ENCODE measurements at regions not wholly inside any gene's neighbourhood (a gene's known extent, or its start where the extent isn't known, plus 50 kb on each side); places are given as distances from the start of the nearest gene placed in this dataset.

- peak; percentile 72 for DNase-seq (ENCODE audit: low spot score)
Measured at GRCh38 chr2:57881998-57882888, 164.4 kb upstream of the VRK2 start.

DNA sequence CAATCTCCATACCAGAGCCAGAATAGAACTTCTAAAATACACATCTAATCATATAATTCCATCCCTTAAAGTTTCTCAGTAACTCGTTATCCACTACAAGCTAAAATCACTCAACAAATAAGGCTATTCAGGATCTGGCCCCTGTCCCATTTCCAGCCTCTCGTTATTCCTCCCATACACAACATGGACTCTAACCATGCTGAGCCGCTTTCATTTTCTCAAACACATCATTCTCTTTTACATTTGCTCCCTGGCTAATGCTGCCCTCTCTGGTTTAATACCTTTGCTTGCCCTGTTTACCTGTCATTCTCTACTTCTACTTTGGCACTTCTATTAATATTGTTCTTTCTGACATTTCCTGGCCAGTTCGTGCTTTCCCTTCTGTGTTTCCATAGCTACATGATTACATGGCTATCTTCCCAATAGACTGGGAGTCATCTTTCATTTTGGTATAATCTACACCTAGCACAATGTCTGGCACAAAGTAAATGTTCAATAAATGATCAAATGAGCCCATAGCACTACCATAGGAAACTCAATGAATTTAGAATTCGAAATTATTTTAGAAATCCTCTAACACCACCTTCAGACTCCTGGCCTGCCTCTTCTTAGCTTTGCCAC lies 163.6 kb upstream of the VRK2 start:
- peak; percentile 81 for DNase-seq (ENCODE audit: low spot score)

DNA sequence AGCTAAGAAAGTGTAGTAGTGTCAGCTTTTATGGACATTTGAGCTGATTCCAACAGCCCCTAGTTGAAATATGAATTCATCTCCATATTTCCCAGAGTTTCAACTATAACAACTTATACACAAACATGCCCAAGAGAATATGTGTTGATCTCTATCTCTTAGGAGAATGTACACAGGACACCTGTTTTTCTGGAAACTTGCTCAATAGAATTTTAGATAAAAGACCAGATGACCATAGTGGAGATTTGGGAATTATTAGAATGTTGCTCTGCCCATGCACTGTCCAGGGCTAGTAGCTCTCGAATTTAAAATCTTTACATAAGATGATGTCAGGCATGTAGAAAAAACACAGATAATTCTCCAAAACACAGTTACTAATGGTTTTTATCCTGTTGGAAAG lies 162.3 kb upstream of the VRK2 start:
- no peak for DNase-seq (ENCODE audit: low spot score)

GRCh38 chr2:57885742-57886141 lies 160.9 kb upstream of the VRK2 start:
- peak; percentile 60 for DNase-seq (ENCODE audit: low spot score)

GRCh38 chr2:57886161-57886786 lies 160.3 kb upstream of the VRK2 start:
- peak; percentile 70 for DNase-seq (ENCODE audit: low spot score)

DNA sequence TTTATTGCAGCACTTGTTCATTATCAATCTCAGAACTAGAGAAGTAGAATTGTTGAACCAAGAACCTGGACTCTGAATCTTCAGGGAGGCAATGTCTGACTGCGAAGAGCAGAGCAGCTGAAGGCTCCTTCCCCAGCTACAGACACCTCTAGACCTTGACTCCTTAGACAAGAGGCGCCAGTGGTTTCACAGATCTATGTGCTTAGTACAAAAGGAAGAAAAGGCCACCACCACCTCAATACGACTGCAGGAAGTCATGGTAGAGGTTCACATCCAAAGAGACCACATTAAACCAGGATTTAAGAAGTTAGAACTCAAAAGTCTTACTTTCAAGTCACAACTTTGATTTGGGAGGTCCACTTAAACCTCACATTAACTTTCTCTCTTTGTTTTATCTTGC lies 158.1 kb upstream of the VRK2 start:
- no peak for DNase-seq (ENCODE audit: low spot score)

GRCh38 chr2:57890464-57890863 lies 156.1 kb upstream of the VRK2 start:
- DNase-seq (ENCODE audit: low spot score): no peak

DNA sequence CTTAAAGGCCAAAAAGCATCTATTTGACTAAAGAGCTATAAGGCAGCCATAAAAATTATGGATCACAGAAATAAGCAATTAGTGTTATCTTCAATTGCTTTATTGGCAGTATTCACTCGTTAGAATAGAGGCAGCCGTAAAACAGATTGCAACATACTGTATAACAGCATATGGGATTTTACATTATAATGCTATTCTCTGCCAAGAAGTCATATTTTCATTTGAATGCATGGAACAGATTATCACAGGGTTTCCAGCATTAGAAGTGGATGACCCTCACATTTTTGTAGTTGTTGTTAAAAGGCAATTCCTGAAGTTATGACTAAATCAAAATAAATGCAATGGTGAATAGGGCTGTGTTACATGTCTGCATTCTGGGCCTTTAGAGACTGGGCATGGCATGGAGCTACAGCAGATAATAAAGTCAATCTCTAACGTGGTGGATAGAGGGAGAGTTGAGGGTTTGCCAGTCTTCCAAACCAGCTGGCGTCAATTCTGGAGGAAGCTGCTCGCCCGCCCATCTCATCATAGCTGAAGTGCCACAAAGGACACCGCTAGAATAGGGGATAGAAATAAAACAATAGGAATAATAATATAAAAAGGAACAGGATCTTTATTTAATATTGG lies 155.4 kb upstream of the VRK2 start:
- DNase-seq (ENCODE audit: low spot score): no peak

GRCh38 chr2:57892920-57893319 lies 153.7 kb upstream of the VRK2 start:
- DNase-seq (ENCODE audit: low spot score): peak; percentile 61

GRCh38 chr2:57893347-57893746 lies 153.3 kb upstream of the VRK2 start:
- DNase-seq (ENCODE audit: low spot score): no peak

- DNase-seq (ENCODE audit: low spot score): no peak
Measured at GRCh38 chr2:57893786-57894185, 152.8 kb upstream of the VRK2 start.

DNA sequence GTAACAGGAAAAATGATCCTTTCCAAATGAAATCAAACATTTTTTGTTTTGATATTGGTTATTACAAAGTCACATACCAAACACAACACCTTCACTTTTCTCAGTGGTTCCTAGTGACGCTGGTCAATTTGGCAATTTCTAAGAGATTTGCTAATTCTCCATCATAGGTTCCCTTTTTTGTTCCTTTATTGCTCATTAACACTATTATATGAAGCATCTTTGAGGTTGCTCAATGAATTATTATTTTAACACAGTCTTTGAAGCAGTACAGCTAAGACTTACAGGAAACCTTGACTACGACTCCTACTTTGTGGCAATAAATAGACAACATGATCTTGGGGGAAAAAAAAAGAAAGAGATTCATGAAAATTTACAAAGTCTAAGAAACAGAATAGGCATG lies 152.2 kb upstream of the VRK2 start:
- DNase-seq (ENCODE audit: low spot score): no peak

- no peak for DNase-seq (ENCODE audit: low spot score)
Measured at GRCh38 chr2:57897920-57898319, 148.7 kb upstream of the VRK2 start.

GRCh38 chr2:57899898-57900297 lies 146.7 kb upstream of the VRK2 start:
- DNase-seq (ENCODE audit: low spot score): no peak

GRCh38 chr2:57902578-57902977 lies 144.0 kb upstream of the VRK2 start:
- DNase-seq (ENCODE audit: low spot score): no peak

DNA sequence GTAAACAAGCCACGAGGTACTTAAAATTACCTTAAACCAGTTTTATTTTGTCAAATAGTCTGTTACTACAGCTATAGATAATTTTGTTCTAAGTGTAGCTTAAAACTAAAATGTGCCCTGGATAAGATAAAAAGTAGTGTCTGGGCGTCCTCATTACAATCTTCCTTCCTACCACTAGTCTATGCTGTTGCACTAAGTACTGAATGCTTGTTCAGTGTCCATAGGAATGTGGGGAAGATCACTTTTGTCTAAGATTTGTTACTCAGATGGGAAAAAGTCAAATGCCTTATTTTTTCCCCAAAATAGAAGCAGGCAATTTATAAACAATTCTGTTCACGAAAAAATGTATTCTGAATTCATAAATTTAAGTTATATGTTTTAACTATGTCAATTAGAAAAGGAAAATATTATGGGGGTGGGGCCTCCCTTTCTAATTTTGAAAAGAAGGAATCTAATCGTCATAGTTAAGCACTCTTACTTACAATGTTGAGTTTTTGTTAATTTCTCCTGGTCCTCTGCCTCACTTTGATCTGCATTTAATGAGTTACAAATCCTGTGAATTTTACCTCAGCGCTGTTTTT lies 140.4 kb upstream of the VRK2 start:
- DNase-seq (ENCODE audit: low spot score): peak; percentile 92

- DNase-seq (ENCODE audit: low spot score): peak; percentile 96
Measured at GRCh38 chr2:57907411-57907810, 139.2 kb upstream of the VRK2 start.

GRCh38 chr2:57908736-57909161 lies 137.9 kb upstream of the VRK2 start:
- peak; percentile 61 for DNase-seq (ENCODE audit: low spot score)

GRCh38 chr2:57918126-57918525 lies 128.5 kb upstream of the VRK2 start:
- no peak for DNase-seq (ENCODE audit: low spot score)

DNA sequence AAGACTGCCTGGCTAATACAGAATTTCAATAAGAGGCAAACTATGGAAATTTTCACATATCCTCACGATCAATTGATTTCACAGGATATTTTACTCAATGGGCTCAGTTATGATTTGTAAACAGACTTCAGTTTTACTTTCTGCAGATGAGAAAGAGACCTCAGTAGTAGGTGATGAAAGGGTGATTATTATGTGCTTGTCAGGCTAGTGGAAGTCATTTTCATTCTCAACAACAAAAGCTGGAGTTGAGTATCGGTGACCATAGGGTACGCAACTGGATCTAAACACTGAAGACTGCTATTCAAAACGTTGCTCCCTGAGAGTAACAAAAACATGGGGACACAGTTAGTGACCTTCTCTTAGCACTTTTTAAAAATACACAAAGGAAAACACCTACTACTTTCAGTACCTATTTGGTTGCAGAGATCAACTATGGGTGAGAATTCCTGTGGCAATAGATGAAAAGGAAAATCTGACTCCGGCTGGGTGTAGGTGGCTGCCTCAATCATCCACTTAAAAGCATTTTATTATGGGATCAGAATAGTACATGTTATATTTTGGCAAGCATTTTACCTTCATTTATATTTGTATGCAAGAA lies 126.2 kb upstream of the VRK2 start:
- no peak for DNase-seq (ENCODE audit: low spot score)

- DNase-seq (ENCODE audit: low spot score): no peak
Measured at GRCh38 chr2:57934659-57935058, 111.9 kb upstream of the VRK2 start.

DNA sequence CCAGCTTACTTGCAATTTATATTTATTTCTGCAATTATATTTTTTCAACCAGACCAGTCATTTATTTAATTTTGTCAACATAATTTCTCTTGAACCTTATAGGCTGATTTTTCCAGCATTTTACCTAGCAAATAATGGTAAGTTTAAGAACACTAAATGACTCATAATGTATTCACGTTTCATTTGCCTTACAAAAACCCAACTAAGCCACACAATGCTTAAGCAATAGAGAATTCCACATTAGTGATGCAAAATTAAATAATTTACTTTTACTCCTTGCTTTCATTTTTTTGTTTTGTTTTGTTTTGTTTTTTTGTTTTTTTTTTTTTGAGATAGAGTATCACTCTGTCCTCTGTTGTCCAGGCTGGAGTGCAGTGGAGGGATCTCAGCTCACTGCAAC lies 110.4 kb upstream of the VRK2 start:
- DNase-seq (ENCODE audit: low spot score): no peak
